Hematopoietic multipotent progenitor cell treated with erythropoietin and hydrocortisone succinate and interleukin-3 and kit ligand, for 4 days (in vitro differentiated cells): ENCODE measurements at regions not wholly inside any gene's neighbourhood (a gene's known extent, or its start where the extent isn't known, plus 50 kb on each side); places are given as distances from the start of the nearest gene placed in this dataset.

Experiments used
- DNase-seq: peaks from one replicate; pipeline ENCODE4 v3.0.0-alpha.2; 2015

DNA sequence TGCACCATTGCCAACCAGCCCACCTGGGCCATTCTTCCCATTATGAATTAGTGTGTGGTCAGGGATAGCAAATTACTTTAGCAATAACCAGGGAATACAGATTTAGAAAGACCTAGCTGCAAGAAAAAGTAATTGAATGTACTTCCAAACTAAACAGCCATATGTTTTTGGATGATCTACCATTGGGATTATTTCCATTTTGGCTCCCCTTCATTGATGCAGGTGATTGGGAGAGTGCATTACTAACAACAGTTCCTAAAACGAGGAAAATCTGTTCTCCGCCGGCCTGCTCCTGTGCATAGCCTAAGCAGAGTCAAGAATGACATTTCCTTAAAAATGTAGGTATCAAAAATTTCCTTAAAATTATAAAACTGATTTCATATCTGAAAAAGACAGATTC, 58.5 kb downstream of the MAIP1 start:
- DNase-seq: no peak

- no peak for DNase-seq
Measured at GRCh38 chr2:200021449-200022114, 66.2 kb downstream of the MAIP1 start.

- DNase-seq: no peak
Measured at GRCh38 chr2:200022511-200022910, 67.1 kb downstream of the MAIP1 start.

DNA sequence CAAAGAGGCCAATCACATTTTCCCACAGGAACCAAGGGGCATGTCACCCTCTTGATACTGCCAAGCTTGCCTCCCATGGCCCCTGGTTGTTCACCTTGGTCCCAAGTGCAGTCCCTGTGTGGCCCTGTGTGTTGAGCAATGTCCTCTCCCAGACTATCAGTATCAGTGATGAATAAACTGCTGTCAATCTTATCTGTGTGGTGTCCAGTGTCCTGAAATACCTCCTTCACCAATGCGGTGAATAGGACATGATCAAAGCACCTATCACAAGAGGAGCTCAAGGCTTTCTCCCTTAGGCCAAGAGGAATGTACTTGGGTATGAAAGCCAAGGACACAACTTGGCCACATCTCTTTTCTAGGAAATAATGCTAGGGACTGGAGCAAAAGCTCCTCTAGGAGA, 68.2 kb downstream of the MAIP1 start:
- no peak for DNase-seq

GRCh38 chr2:200025717-200026116, 70.3 kb downstream of the MAIP1 start:
- DNase-seq: no peak

- no peak for DNase-seq
Measured at GRCh38 chr2:200026332-200027230, 71.2 kb downstream of the MAIP1 start.

- no peak for DNase-seq
Measured at GRCh38 chr2:200028998-200029397, 73.6 kb downstream of the MAIP1 start.

- DNase-seq: no peak
Measured at GRCh38 chr2:200032895-200033294, 77.5 kb downstream of the MAIP1 start.

DNA sequence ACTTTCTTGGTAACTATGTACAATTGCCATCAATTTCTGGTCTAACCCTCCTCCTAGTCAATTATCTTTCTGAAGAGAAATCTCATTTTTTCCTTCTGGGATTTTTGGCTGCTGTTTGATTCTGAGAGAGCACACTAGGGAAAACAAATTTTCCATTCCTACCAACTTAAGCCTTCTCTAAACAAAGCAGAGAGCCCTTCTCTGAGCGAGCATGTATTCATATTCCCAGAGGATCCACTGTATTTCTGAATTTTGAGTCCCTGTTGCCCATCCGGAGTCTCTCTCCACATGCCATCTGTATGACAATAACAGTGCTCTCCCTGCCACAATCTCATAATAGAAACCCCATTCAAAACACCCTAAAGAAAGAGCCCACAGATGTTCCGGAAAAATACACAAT, 78.5 kb downstream of the MAIP1 start:
- no peak for DNase-seq

GRCh38 chr2:200034816-200035215, 79.4 kb downstream of the MAIP1 start:
- no peak for DNase-seq

DNA sequence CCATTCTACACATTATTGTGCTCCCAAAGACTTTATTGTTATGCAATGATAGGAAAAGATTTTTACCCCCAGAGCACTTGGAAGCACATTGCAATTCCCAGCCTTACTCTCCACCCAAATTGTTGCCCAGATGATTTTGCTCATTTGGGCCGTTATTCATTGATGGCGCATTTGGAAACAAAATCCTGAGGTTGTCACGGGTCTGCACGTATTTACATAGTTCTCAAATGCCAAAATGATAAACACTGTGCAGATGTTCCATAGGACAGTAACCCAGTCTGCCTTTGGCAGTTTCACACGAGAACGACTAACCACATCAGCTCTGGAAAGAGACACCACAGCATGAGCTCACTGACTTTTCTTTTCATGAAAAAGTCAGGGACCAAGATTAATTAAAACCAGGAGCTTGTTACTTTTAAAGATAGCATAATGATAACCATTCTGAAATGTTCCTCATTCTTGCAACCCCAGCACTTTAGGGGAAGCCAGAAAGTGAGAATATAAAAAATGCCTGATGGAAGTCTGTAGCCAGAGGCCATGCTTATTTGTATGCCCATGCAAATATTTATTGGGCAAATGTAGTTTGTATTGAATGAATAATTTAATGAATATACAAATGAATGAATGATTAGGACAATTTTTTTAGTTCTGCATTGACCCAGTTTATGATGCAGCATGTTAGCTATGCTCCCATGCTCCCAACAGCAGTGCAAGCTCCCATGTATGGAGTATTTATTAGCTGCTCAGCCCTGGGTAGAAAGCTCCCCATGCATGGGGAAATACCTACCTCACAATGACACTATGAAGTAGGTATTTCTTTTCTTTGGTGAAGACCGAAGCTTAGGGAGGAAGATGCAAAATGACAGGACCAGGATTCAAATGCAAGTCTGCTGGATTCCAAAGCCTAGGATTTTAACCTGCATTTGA, 84.6 kb downstream of the MAIP1 start:
- no peak for DNase-seq

DNA sequence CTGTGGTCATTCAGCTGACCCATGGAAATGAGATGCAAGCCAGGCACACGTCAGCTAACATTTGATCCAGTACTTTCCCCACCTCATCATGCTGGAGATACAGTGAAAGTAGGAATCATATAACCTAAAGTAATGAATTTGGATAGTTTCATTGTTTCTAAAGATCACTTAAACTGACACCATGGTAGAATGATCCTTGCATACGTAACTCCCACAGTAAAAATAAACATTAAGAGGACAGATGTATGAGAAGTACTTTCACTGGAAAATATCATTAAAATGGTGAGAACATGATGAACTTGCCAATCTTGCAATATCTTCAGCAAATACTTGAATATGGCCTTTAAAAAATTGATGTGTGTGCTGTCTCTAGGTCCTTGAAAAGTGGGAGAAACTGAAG, 85.4 kb downstream of the MAIP1 start:
- no peak for DNase-seq

DNA sequence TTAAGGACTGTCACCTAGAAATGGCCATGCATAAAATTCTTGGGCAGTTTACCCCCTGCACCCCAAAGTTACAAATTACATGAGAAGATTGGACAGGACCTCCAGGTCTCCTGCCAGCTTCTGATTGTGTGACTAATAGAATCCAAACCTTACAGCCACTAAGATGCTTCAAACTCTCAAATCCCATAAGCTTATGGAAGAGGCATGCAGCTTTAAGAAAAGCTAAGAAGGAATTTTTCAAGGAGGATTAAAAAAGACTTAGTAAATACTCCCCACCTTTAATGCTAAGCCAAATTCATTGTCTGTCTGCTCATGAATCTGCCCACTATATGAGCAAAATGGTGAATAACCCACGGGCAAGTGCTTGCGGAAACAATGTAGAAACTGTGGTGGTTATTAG, 86.3 kb downstream of the MAIP1 start:
- no peak for DNase-seq

DNA sequence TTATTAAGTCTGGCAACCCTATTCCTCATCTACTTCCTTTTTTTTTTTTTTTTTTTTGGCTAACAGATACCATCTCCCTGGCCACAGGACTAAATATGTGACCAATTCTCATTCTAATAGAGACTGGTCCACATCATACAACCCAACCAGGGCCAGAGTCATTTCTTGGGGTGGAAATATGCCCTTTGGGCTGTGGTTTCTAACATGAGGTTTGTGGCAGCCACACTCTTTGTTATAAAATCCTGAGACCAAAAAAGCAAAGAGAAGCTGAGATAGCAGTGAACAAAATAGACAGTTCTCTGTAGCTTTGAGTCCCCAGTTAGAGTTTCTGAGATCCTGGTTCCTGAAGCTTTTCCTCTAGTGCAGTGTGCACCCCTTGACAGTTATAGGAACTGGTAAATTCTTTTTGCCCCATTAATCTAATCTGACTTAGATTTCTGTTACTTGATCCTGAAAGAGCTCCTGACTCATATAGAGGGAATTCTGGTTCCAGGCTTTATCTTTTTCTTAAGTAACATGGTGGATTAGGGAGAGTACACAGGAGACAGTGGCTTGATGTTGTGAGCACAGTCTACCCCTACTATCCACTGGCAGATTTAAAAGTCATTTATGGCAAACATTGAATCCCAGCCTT, 86.8 kb downstream of the MAIP1 start:
- DNase-seq: peak; percentile 20

GRCh38 chr2:200042944-200043343, 87.6 kb downstream of the MAIP1 start:
- DNase-seq: no peak

- peak; percentile 13 for DNase-seq
Measured at GRCh38 chr2:200044453-200044852, 89.1 kb downstream of the MAIP1 start.

DNA sequence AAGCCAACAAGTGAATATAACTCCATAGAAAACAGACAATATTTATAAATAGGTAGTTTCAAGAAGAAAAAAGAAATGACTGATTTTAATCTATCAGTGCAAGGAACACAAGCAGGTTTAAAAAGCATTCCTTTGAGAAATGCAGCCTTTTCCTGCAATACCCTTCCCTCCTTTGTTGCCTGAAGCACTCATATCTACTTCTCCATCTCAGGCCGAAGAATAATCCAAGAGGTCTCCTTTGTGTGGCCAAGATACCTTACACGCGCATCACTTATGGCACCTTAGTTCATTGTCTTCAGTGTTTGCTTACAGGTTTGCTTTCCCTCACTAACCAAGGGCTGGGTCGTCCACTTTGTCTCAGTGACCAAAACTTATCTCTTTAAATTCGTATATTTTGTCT, 93.0 kb downstream of the MAIP1 start:
- no peak for DNase-seq

DNA sequence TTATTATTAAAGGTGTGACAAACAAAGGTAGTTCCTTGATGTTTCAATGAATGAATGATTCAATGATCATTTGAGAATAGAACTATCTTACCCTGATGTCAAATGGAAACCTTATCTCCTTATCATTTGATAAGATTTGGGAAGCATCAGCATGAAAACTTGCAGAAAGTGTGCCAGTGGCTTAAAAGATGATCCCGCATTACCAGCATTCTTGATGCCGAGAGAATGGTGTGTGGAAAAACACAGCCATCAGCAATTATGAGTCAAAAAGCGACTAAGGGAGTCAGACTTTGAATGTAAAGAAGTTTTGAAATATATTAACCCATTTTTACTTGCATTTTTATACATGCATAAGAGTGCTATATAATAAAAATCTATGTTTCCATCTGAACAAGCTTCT, 93.7 kb downstream of the MAIP1 start:
- no peak for DNase-seq

- no peak for DNase-seq
Measured at GRCh38 chr2:200050921-200051610, 95.7 kb downstream of the MAIP1 start.

- no peak for DNase-seq
Measured at GRCh38 chr2:200051611-200051945, 96.2 kb downstream of the MAIP1 start.

DNA sequence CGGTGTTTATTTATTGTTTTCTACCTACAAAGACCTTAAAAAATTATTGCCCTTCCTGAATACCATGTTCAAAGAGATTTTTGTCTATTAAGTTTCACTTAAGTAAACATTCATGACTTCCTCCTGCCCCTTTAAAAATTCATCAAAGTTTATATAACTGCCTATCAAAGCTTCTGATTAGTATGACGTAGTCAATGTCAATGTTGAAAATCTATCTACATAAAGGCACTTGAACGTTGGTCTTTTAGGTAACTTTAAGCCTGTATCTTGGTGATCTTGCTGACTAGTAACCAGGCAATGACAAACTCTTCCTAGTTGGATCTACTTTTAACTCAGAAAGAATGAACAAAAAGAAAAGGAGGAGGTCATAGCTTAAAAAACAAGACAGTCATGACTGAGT, 97.2 kb downstream of the MAIP1 start:
- no peak for DNase-seq
